ENCODE measurements at regions not wholly inside any gene's neighbourhood (a gene's known extent, or its start where the extent isn't known, plus 50 kb on each side); places are given as distances from the start of the nearest gene placed in this dataset.

DNA sequence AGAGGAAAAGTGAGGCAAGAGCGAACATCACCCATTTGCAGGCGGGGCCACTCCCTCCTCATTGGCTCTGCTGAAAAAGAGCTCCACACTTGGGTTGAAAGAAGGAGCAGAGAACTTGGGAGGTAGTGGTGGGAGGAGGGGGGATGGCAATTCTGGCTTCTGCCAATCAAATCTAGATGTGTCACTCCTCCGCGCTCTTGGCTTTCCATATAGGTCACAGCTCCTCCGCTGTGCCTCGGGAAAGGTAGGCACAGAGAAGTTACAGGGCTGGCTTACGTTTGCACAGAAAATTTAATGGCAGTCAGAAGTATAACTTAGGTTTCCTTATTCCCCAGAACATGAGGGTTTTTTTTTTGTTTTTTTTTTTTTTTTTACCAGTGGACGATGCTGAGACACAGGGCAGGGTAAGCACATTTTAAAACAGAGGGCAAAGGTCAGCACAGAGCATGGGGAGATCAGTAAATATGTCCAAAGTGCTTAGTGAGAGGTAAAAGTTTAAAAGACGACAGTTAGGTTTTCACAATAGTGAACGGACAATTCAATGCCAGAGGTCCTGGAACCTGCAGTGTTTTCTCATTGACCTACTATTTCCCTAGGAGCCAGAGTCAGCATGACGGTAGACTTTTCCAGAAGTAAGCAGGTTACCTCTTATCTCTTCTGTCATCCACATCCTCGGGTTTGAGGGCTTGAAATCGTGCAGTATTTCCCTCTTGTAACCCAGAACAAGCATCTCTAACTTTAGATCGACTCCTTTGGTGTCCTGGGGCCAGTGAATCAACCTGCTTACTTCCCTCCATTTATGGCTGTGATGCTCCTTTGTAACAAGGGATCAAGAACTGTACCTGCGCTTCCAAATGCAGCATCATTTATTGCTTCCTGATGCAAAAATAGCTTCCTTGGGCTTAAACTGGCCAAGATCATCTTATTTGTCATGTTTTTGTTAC is 258.9 kb upstream of the PROX1 start:
- H3K79me2 ChIP-seq (ENCODE audit: insufficient read depth, low read length): no peaks in the 10 kb centered on the region
- no peaks in the 10 kb centered on the region for H3K36me3 ChIP-seq (ENCODE audit: insufficient read depth, low read length)
- no peak for TF ChIP-seq EZH2 (IDR thresholded peaks at IDR 0.05; ENCODE audit: borderline replicate concordance, low read length)
- TF ChIP-seq, protein P1, sequence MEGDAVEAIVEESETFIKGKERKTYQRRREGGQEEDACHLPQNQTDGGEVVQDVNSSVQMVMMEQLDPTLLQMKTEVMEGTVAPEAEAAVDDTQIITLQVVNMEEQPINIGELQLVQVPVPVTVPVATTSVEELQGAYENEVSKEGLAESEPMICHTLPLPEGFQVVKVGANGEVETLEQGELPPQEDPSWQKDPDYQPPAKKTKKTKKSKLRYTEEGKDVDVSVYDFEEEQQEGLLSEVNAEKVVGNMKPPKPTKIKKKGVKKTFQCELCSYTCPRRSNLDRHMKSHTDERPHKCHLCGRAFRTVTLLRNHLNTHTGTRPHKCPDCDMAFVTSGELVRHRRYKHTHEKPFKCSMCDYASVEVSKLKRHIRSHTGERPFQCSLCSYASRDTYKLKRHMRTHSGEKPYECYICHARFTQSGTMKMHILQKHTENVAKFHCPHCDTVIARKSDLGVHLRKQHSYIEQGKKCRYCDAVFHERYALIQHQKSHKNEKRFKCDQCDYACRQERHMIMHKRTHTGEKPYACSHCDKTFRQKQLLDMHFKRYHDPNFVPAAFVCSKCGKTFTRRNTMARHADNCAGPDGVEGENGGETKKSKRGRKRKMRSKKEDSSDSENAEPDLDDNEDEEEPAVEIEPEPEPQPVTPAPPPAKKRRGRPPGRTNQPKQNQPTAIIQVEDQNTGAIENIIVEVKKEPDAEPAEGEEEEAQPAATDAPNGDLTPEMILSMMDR (IDR thresholded peaks at IDR 0.05; ENCODE audit: low read length): no peak
- no peak overlapping the region for H3K9ac ChIP-seq (ENCODE audit: low read length)
- H3K9me2 ChIP-seq (ENCODE audit: low read depth, low read length): no peaks in the 10 kb centered on the region
- no peak overlapping the region for H3K4me2 ChIP-seq (ENCODE audit: low read length)
- no peak overlapping the region for H3K4me3 ChIP-seq (ENCODE audit: low read depth, low read length, poor library complexity, severe bottlenecking)
- H3K4me1 ChIP-seq (ENCODE audit: insufficient read depth, low read length, severe bottlenecking): no peaks in the 10 kb centered on the region
- no peaks in the 10 kb centered on the region for H3K27me3 ChIP-seq (ENCODE audit: insufficient read depth, low read length)
- H2AFZ ChIP-seq (ENCODE audit: low read length): no peak overlapping the region
- H3F3A ChIP-seq (ENCODE audit: insufficient read depth, low read length): no peaks in the 10 kb centered on the region
- no peak overlapping the region for H3K27ac ChIP-seq (ENCODE audit: low read depth, low read length, poor library complexity, severe bottlenecking)
- no peaks in the 10 kb centered on the region for H3K9me3 ChIP-seq (ENCODE audit: low read length)
- H4K20me1 ChIP-seq (ENCODE audit: insufficient read depth, low read length): no peaks in the 10 kb centered on the region

DNA sequence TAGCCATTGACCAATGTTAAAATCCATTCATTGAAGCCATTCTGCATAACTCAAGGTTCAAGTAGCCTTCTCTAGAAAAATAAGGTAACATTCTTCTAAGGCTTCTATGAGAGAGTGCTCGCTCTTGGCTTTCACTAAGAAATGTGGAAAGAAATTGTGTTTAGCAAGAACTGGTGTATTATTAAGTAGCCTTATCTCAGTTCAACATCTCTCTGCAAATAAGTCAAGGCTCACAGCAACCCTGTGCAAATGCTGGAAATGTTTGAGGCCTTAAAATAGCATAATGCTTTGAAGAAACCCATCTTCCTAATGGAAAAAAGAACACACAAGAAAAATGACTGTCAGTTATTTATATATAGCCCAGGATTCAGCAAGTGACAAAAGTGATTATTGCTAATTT is 254.1 kb upstream of the PROX1 start:
- Histone ChIP-seq H3K36me3 (ENCODE audit: insufficient read depth, low read length) (no peaks in the 10 kb centered on the region), H3K27ac (ENCODE audit: low read depth, low read length, poor library complexity, severe bottlenecking) (no peak overlapping the region), H3K27me3 (ENCODE audit: insufficient read depth, low read length) (no peaks in the 10 kb centered on the region), H3F3A (ENCODE audit: insufficient read depth, low read length) (no peaks in the 10 kb centered on the region), H3K4me3 (ENCODE audit: low read depth, low read length, poor library complexity, severe bottlenecking) (no peak overlapping the region), H3K79me2 (ENCODE audit: insufficient read depth, low read length) (no peaks in the 10 kb centered on the region), H4K20me1 (ENCODE audit: insufficient read depth, low read length) (no peaks in the 10 kb centered on the region), H3K9me3 (ENCODE audit: low read length) (no peaks in the 10 kb centered on the region), H3K4me1 (ENCODE audit: insufficient read depth, low read length, severe bottlenecking) (no peaks in the 10 kb centered on the region), H3K4me2 (ENCODE audit: low read length) (no peak overlapping the region), H3K9me2 (ENCODE audit: low read depth, low read length) (no peaks in the 10 kb centered on the region), H2AFZ (ENCODE audit: low read length) (no peak overlapping the region), H3K9ac (ENCODE audit: low read length) (no peak overlapping the region)
- no peak for TF ChIP-seq EZH2 (IDR thresholded peaks at IDR 0.05; ENCODE audit: borderline replicate concordance, low read length)
- TF ChIP-seq, protein P1 (IDR thresholded peaks at IDR 0.05; ENCODE audit: low read length): no peak

DNA sequence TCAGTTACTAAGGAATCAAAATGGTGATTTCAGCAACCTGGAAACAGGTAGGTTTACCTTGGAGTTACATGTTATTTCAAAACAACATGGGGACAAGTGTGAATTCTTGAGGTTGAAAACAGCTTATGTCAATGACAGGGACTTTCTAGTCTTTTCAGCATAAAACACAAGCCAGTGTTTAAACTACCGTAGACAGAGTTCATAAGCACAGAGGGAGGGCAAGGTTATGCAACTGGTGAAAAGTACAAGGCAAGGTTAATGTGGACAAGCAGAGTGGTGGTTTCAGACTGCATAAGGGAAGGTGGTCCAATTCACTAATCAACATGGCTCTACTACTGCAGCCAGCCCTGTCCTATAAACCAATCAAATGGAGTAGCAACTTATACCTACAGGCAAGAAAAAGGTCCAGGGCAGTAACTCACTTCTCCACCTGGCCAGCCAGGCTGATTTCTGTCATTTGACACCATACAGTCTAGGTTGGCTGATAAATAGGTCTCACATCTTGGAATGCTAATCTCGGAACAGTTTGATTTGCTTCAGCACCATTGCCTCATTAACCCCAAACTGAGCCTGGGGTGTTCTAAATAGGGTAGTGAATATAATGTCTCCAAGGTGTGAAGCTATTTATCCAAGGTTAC is 250.3 kb upstream of the PROX1 start:
- Histone ChIP-seq H3K9me3 (ENCODE audit: low read length) (no peaks in the 10 kb centered on the region), H3K4me3 (ENCODE audit: low read depth, low read length, poor library complexity, severe bottlenecking) (no peak overlapping the region), H3K4me1 (ENCODE audit: insufficient read depth, low read length, severe bottlenecking) (no peaks in the 10 kb centered on the region), H3K27ac (ENCODE audit: low read depth, low read length, poor library complexity, severe bottlenecking) (no peak overlapping the region), H3K36me3 (ENCODE audit: insufficient read depth, low read length) (no peaks in the 10 kb centered on the region), H3K4me2 (ENCODE audit: low read length) (no peak overlapping the region), H3K9me2 (ENCODE audit: low read depth, low read length) (no peaks in the 10 kb centered on the region), H4K20me1 (ENCODE audit: insufficient read depth, low read length) (no peaks in the 10 kb centered on the region), H2AFZ (ENCODE audit: low read length) (no peak overlapping the region), H3K27me3 (ENCODE audit: insufficient read depth, low read length) (0 out of 2 replicates have a peak, but pooled peaks cover 2% of the 10 kb centered on the region), H3K9ac (ENCODE audit: low read length) (no peak overlapping the region), H3K79me2 (ENCODE audit: insufficient read depth, low read length) (no peaks in the 10 kb centered on the region), H3F3A (ENCODE audit: insufficient read depth, low read length) (no peaks in the 10 kb centered on the region)
- TF ChIP-seq EZH2 (IDR thresholded peaks at IDR 0.05; ENCODE audit: borderline replicate concordance, low read length): no peak
- TF ChIP-seq, protein P1 (IDR thresholded peaks at IDR 0.05; ENCODE audit: low read length): no peak

Data from OCI-LY1 (cell line).